ENCODE measurements at regions not wholly inside any gene's neighbourhood (a gene's known extent, or its start where the extent isn't known, plus 50 kb on each side); places are given as distances from the start of the nearest gene placed in this dataset.

DNA sequence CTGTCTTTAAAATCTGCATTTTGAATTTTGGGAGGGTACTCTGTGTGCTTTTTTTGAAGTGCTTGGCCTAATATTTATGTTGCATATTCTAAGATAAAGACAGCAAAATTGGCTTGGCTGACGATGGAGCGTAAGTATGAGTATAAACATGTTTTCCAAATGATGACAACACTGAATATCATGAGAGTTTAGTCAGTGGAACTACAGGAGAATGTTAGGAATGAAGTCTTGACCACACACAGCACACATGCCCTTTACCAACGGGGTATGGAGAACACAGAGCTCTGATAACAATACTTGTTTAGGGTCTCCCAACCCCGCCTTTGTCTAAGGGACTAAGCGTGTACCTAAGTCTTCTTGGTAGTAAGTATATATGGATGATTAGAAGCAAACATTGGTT is 253.9 kb upstream of the FZD8 start (continued):
- TF ChIP-seq, protein P1, sequence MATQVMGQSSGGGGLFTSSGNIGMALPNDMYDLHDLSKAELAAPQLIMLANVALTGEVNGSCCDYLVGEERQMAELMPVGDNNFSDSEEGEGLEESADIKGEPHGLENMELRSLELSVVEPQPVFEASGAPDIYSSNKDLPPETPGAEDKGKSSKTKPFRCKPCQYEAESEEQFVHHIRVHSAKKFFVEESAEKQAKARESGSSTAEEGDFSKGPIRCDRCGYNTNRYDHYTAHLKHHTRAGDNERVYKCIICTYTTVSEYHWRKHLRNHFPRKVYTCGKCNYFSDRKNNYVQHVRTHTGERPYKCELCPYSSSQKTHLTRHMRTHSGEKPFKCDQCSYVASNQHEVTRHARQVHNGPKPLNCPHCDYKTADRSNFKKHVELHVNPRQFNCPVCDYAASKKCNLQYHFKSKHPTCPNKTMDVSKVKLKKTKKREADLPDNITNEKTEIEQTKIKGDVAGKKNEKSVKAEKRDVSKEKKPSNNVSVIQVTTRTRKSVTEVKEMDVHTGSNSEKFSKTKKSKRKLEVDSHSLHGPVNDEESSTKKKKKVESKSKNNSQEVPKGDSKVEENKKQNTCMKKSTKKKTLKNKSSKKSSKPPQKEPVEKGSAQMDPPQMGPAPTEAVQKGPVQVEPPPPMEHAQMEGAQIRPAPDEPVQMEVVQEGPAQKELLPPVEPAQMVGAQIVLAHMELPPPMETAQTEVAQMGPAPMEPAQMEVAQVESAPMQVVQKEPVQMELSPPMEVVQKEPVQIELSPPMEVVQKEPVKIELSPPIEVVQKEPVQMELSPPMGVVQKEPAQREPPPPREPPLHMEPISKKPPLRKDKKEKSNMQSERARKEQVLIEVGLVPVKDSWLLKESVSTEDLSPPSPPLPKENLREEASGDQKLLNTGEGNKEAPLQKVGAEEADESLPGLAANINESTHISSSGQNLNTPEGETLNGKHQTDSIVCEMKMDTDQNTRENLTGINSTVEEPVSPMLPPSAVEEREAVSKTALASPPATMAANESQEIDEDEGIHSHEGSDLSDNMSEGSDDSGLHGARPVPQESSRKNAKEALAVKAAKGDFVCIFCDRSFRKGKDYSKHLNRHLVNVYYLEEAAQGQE (IDR thresholded peaks at IDR 0.05; ENCODE audit: low read depth, low read length) = no peak
- TF ChIP-seq ZNF207 (IDR thresholded peaks at IDR 0.05; ENCODE audit: borderline replicate concordance) (no peak), ESRRA (IDR thresholded peaks at IDR 0.05; ENCODE audit: low read length) (no peak), BRCA1 (IDR thresholded peaks at IDR 0.05; ENCODE audit: low read depth, low read length) (no peak), GATAD2B (conservative IDR thresholded peaks at IDR 0.05; ENCODE audit: low read depth) (no peak), ASH2L (IDR thresholded peaks at IDR 0.05; ENCODE audit: borderline replicate concordance, low read depth) (no peak)
- TF ChIP-seq, protein P2, sequence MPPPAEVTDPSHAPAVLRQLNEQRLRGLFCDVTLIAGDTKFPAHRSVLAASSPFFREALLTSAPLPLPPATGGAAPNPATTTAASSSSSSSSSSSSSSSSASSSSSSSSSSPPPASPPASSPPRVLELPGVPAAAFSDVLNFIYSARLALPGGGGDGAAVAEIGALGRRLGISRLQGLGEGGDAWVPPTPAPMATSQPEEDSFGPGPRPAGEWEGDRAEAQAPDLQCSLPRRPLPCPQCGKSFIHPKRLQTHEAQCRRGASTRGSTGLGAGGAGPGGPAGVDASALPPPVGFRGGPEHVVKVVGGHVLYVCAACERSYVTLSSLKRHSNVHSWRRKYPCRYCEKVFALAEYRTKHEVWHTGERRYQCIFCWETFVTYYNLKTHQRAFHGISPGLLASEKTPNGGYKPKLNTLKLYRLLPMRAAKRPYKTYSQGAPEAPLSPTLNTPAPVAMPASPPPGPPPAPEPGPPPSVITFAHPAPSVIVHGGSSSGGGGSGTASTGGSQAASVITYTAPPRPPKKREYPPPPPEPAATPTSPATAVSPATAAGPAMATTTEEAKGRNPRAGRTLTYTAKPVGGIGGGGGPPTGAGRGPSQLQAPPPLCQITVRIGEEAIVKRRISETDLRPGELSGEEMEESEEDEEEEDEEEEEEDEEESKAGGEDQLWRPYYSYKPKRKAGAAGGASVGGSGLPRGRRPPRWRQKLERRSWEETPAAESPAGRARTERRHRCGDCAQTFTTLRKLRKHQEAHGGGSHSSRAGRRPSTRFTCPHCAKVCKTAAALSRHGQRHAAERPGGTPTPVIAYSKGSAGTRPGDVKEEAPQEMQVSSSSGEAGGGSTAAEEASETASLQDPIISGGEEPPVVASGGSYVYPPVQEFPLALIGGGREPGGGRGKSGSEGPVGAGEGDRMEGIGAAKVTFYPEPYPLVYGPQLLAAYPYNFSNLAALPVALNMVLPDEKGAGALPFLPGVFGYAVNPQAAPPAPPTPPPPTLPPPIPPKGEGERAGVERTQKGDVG (CRISPR knock-in tag; IDR thresholded peaks at IDR 0.05) = no peak
